Fibroblast of lung (primary cell): ENCODE measurements at regions not wholly inside any gene's neighbourhood (a gene's known extent, or its start where the extent isn't known, plus 50 kb on each side); places are given as distances from the start of the nearest gene placed in this dataset.

Source experiments
- DNase-seq, 2 donors: peaks; one replicate each; pipeline versions ENCODE4 v3.0.0 to v3.0.0-alpha.2; 2010; ENCODE audit warnings: low read depth in 2 of 2
- H2AFZ ChIP-seq: 2 replicates; pipeline ENCODE4 v1.5.1; 2012; ENCODE audit warnings: low read length, control low read depth, inconsistent platforms
- H3K27ac ChIP-seq: 2 replicates; pipeline ENCODE4 v1.5.1; 2011; ENCODE audit warnings: low read length, control low read depth; ENCODE audit not compliant: insufficient read depth
- H3K27me3 ChIP-seq: 2 replicates; pipeline ENCODE4 v1.5.1; 2011; ENCODE audit warnings: mild to moderate bottlenecking, low read length; ENCODE audit not compliant: control insufficient read depth, insufficient read depth
- H3K36me3 ChIP-seq: 2 replicates; pipeline ENCODE4 v1.5.1; 2011; ENCODE audit warnings: low read length; ENCODE audit not compliant: control insufficient read depth, insufficient read depth
- H3K4me1 ChIP-seq: 2 replicates; pipeline ENCODE4 v1.5.1; 2011; ENCODE audit warnings: low read length; ENCODE audit not compliant: control insufficient read depth, insufficient read depth; ENCODE audit errors: extremely low read depth
- H3K4me2 ChIP-seq: 2 replicates; pipeline ENCODE4 v1.5.1; 2011; ENCODE audit warnings: low read length, control low read depth; ENCODE audit not compliant: insufficient read depth; ENCODE audit errors: extremely low read depth
- H3K4me3 ChIP-seq, 4 experiments: fragments of 200-600 bp in 1 of 4; sonication (generic) in 1 of 4; replicated peaks in 1 of 4; 2 replicates each; pipeline ENCODE4 v1.5.1; 2011 to 2016; ENCODE audit warnings: low read length in 4 of 4, low read depth in 3 of 4, mild to moderate bottlenecking in 3 of 4, control low read depth in 2 of 4, inconsistent platforms in 1 of 4, mixed read lengths in 1 of 4; ENCODE audit not compliant: insufficient read depth in 1 of 4; ENCODE audit errors: control extremely low read depth in 1 of 4
- H3K79me2 ChIP-seq: 2 replicates; pipeline ENCODE4 v1.5.1; 2012; ENCODE audit warnings: mild to moderate bottlenecking, low read length, inconsistent platforms; ENCODE audit not compliant: control insufficient read depth, insufficient read depth
- H3K9ac ChIP-seq: 2 replicates; pipeline ENCODE4 v1.5.1; 2011; ENCODE audit warnings: mild to moderate bottlenecking, low read length, control low read depth; ENCODE audit not compliant: insufficient read depth
- H3K9me3 ChIP-seq: 2 replicates; pipeline ENCODE4 v1.5.1; 2012; ENCODE audit warnings: low read depth, low read length; ENCODE audit not compliant: control insufficient read depth, insufficient read depth
- H4K20me1 ChIP-seq: 2 replicates; pipeline ENCODE4 v1.5.1; 2011; ENCODE audit warnings: low read length; ENCODE audit not compliant: control insufficient read depth, insufficient read depth; ENCODE audit errors: extremely low read depth
- CTCF ChIP-seq, 2 donors: IDR thresholded peaks in 1 of 2; conservative IDR thresholded peaks in 1 of 2; 1 replicate in 1 of 2; 2 replicates in 1 of 2; pipeline ENCODE4 v1.5.1; 2011 to 2012; ENCODE audit warnings: low read length in 2 of 2, control low read depth in 1 of 2, inconsistent platforms in 1 of 2, low read depth in 1 of 2, mild to moderate bottlenecking in 1 of 2
- EZH2 ChIP-seq: IDR thresholded peaks from 2 replicates; pipeline ENCODE4 v1.5.1; 2012; ENCODE audit warnings: low read length, control low read depth, mild to moderate bottlenecking; ENCODE audit errors: missing control alignments

GRCh38 chr6:8743170-8743745, 307.9 kb upstream of the SLC35B3 start:
- Histone ChIP-seq H3K4me1 (no peaks in the 10 kb centered on the region), H3K79me2 (no peaks in the 10 kb centered on the region), H3K9me3 (no peaks in the 10 kb centered on the region), H2AFZ (no peak overlapping the region), H4K20me1 (no peaks in the 10 kb centered on the region), H3K4me2 (no peak overlapping the region), H3K36me3 (no peaks in the 10 kb centered on the region), H3K9ac (no peak overlapping the region), H3K27me3 (no peaks in the 10 kb centered on the region), H3K4me3 (peak overlapping the region in 1 of 4 experiments; percentile 13), H3K27ac (no peak overlapping the region)
- no peak for DNase-seq
- TF ChIP-seq CTCF (conservative IDR thresholded peaks at IDR 0.05 in 1 of 2, IDR thresholded peaks at IDR 0.05 in 1 of 2; ENCODE audit: low read depth in 1 of 2, low read length in 2 of 2) (peak in 1 of 2 donors; percentile 6), EZH2 (no peak)

GRCh38 chr6:8739454-8739853, 304.1 kb upstream of the SLC35B3 start:
- no peak overlapping the region for H3K9ac ChIP-seq
- H3K79me2 ChIP-seq, result no peaks in the 10 kb centered on the region
- no peak overlapping the region for H3K4me2 ChIP-seq
- no peaks in the 10 kb centered on the region for H4K20me1 ChIP-seq
- no peaks in the 10 kb centered on the region for H3K9me3 ChIP-seq
- H3K27ac ChIP-seq, result no peak overlapping the region
- H3K27me3 ChIP-seq, result no peaks in the 10 kb centered on the region
- H2AFZ ChIP-seq, result no peak overlapping the region
- H3K4me3 ChIP-seq, result no peak overlapping the region
- H3K4me1 ChIP-seq, result no peaks in the 10 kb centered on the region
- TF ChIP-seq EZH2, result no peak
- TF ChIP-seq CTCF (conservative IDR thresholded peaks at IDR 0.05 in 1 of 2, IDR thresholded peaks at IDR 0.05 in 1 of 2; ENCODE audit: low read depth in 1 of 2, low read length in 2 of 2), result no peak
- DNase-seq, result no peak
- H3K36me3 ChIP-seq, result no peaks in the 10 kb centered on the region

GRCh38 chr6:8738951-8739350, 303.6 kb upstream of the SLC35B3 start:
- no peak overlapping the region for H3K4me2 ChIP-seq
- DNase-seq, result no peak
- TF ChIP-seq CTCF (conservative IDR thresholded peaks at IDR 0.05 in 1 of 2, IDR thresholded peaks at IDR 0.05 in 1 of 2; ENCODE audit: low read depth in 1 of 2, low read length in 2 of 2), result no peak
- TF ChIP-seq EZH2, result no peak
- H3K36me3 ChIP-seq, result no peaks in the 10 kb centered on the region
- no peak overlapping the region for H2AFZ ChIP-seq
- no peak overlapping the region for H3K4me3 ChIP-seq
- H3K79me2 ChIP-seq, result no peaks in the 10 kb centered on the region
- no peak overlapping the region for H3K9ac ChIP-seq
- no peaks in the 10 kb centered on the region for H3K9me3 ChIP-seq
- H3K4me1 ChIP-seq, result no peaks in the 10 kb centered on the region
- H4K20me1 ChIP-seq, result no peaks in the 10 kb centered on the region
- H3K27me3 ChIP-seq, result no peaks in the 10 kb centered on the region
- H3K27ac ChIP-seq, result no peak overlapping the region
